Lower lobe of right lung (tissue), 2 donors: ENCODE measurements at regions not wholly inside any gene's neighbourhood (a gene's known extent, or its start where the extent isn't known, plus 50 kb on each side); places are given as distances from the start of the nearest gene placed in this dataset.
"Not testable (repeated sequence)": the region's sequence is repeated elsewhere in the genome, so short reads cannot be mapped to it uniquely, and the experiment has no call there.

Source experiments
- ATAC-seq, 2 donors: fragments of 200-7000 bp; cut with Tn5 transposase; one replicate each; pipeline ENCODE4 v1.9.1; 2020 to 2022; ENCODE audit warnings: mild to moderate bottlenecking in 2 of 2, moderate library complexity in 2 of 2
- DNase-seq: peaks from one replicate; pipeline ENCODE4 v3.0.0-alpha.2; 2020
- H3K27ac ChIP-seq: fragments of 200-600 bp; one replicate; pipeline ENCODE4 v1.8.0; 2022
- H3K27me3 ChIP-seq: fragments of 200-600 bp; one replicate; pipeline ENCODE4 v1.8.0; 2022; ENCODE audit warnings: low read depth
- H3K36me3 ChIP-seq: fragments of 200-600 bp; one replicate; pipeline ENCODE4 v1.8.0; 2022; ENCODE audit warnings: mild to moderate bottlenecking
- H3K4me1 ChIP-seq: fragments of 200-600 bp; one replicate; pipeline ENCODE4 v1.8.0; 2022
- H3K4me3 ChIP-seq: fragments of 200-600 bp; one replicate; pipeline ENCODE4 v1.8.0; 2022; ENCODE audit warnings: mild to moderate bottlenecking
- H3K9me3 ChIP-seq: fragments of 200-600 bp; one replicate; pipeline ENCODE4 v1.8.0; 2022
- intact Hi-C: fragments of 100-400 bp; cut with DNase I; formaldehyde crosslinking; loops from one replicate; pipeline ENCODE4 v1.11.0; 2022
- TF ChIP-seq, protein P1 (sequence below): fragments of 200-600 bp; IDR thresholded peaks from one replicate; pipeline ENCODE4 v1.8.0; 2022; ENCODE audit warnings: antibody characterized with exemption, mild to moderate bottlenecking
- donor health status: DM: no; HTN: yes; CAD: no; lungs with severe emphysema.

GRCh38 chrX:131881194-131881593 is 141.9 kb upstream of the STK26 start:
- H3K36me3 ChIP-seq: no peaks in the 10 kb centered on the region
- no peak for DNase-seq
- H3K4me1 ChIP-seq: no peaks in the 10 kb centered on the region
- no peak for ATAC-seq
- no peaks in the 10 kb centered on the region for H3K27me3 ChIP-seq
- no peak overlapping the region for H3K4me3 ChIP-seq
- H3K27ac ChIP-seq: no peak overlapping the region
- no peaks in the 10 kb centered on the region for H3K9me3 ChIP-seq
- intact Hi-C loops: no loop called here
- TF ChIP-seq, protein P1, sequence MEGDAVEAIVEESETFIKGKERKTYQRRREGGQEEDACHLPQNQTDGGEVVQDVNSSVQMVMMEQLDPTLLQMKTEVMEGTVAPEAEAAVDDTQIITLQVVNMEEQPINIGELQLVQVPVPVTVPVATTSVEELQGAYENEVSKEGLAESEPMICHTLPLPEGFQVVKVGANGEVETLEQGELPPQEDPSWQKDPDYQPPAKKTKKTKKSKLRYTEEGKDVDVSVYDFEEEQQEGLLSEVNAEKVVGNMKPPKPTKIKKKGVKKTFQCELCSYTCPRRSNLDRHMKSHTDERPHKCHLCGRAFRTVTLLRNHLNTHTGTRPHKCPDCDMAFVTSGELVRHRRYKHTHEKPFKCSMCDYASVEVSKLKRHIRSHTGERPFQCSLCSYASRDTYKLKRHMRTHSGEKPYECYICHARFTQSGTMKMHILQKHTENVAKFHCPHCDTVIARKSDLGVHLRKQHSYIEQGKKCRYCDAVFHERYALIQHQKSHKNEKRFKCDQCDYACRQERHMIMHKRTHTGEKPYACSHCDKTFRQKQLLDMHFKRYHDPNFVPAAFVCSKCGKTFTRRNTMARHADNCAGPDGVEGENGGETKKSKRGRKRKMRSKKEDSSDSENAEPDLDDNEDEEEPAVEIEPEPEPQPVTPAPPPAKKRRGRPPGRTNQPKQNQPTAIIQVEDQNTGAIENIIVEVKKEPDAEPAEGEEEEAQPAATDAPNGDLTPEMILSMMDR: no peak

- DNase-seq, H3K27ac ChIP-seq, intact Hi-C loops, ATAC-seq, H3K9me3 ChIP-seq, H3K4me3 ChIP-seq, H3K4me1 ChIP-seq, H3K27me3 ChIP-seq, H3K36me3 ChIP-seq: not testable (repeated sequence)
Observed at GRCh38 chrX:131885042-131885441, 138.1 kb upstream of the STK26 start.

DNA sequence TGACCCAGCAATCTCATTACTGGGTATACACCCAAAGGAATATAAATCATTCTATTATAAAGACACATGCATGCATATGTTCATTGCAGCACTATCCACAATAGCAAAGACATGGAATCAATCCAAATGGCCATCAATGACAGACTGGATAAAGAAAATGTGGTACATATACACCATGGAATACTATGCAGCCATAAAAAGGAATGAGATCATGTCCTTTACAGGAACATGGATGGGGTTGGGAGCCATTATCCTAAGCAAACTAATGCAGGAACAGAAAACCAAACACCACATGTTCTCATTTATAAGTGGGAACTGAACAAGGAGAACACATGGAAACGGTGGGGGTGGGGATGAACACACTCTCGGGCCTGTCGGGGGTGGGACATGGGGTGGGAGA is 129.2 kb upstream of the STK26 start:
- ATAC-seq, DNase-seq, H3K4me3 ChIP-seq, H3K27ac ChIP-seq, intact Hi-C loops, H3K9me3 ChIP-seq, H3K4me1 ChIP-seq, H3K36me3 ChIP-seq, H3K27me3 ChIP-seq: not testable (repeated sequence)

DNA sequence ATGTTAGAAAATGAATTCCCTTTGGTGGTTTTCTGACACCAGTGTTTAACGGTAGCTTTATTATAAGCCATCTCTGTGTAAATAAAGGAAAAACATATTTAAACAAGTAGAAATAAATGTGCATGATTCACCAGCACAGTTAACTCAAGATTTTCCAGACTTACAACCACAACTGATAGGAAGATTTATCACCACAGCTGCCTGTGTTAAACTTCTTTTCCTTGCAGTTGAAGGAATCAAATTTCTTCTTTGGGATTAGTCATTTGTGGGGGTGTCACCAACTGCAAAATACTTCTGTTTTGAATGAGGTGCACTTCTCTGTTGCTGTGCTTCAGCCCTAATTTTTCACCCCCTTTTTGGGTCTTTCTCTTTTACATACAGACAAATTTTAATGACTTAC is 128.1 kb upstream of the STK26 start:
- Histone ChIP-seq H3K36me3 (no peaks in the 10 kb centered on the region), H3K27ac (no peak overlapping the region), H3K27me3 (no peaks in the 10 kb centered on the region), H3K9me3 (no peaks in the 10 kb centered on the region), H3K4me1 (no peaks in the 10 kb centered on the region), H3K4me3 (no peak overlapping the region)
- TF ChIP-seq, protein P1: no peak
- intact Hi-C loops: no loop called here
- DNase-seq (no peak), ATAC-seq (no peak)

GRCh38 chrX:131895807-131896206 is 127.3 kb upstream of the STK26 start:
- ATAC-seq: no peak
- intact Hi-C loops: no loop called here
- Histone ChIP-seq H3K36me3 (no peaks in the 10 kb centered on the region), H3K27ac (no peak overlapping the region), H3K27me3 (no peaks in the 10 kb centered on the region), H3K4me1 (no peaks in the 10 kb centered on the region), H3K9me3 (no peaks in the 10 kb centered on the region), H3K4me3 (no peak overlapping the region)
- TF ChIP-seq, protein P1: no peak
- no peak for DNase-seq

DNA sequence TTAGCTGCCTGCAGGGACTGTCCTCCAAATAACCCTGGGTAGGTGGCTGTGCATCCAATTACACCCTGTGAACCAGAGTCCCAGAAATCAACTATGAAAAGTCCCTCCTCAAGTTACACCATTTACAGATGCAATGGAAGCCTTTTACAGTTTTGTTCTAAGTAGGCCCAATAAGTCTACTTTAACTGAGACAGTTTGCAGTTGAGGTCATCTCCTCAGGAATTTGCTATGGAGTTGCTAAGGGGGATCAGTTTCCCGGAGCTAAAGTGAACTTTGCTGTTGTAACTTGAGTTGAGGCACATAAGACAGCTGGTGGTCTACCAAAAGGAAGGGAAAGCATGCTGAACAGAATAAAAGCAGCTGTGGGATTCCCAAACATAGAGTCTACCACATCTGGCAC is 121.6 kb upstream of the STK26 start:
- Histone ChIP-seq H3K36me3 (no peaks in the 10 kb centered on the region), H3K27me3 (no peaks in the 10 kb centered on the region), H3K9me3 (no peaks in the 10 kb centered on the region), H3K27ac (no peak overlapping the region), H3K4me3 (no peak overlapping the region), H3K4me1 (no peaks in the 10 kb centered on the region)
- TF ChIP-seq, protein P1: no peak
- intact Hi-C loops: no loop called here
- no peak for DNase-seq
- no peak for ATAC-seq
